Right lobe of liver (tissue), 6 donors: ENCODE measurements at regions not wholly inside any gene's neighbourhood (a gene's known extent, or its start where the extent isn't known, plus 50 kb on each side); places are given as distances from the start of the nearest gene placed in this dataset.
"Not testable (repeated sequence)": the region's sequence is repeated elsewhere in the genome, so short reads cannot be mapped to it uniquely, and the experiment has no call there.

Source experiments
- ATAC-seq, 4 donors: fragments of 200-7000 bp; cut with Tn5 transposase; one replicate each; pipeline ENCODE4 v1.9.1; 2020; ENCODE audit warnings: mild to moderate bottlenecking in 4 of 4, moderate library complexity in 4 of 4
- DNase-seq, 3 donors: peaks; one replicate each; pipeline ENCODE4 v3.0.0-alpha.2; 2020
- H3K27ac ChIP-seq, 3 donors: fragments of 200-600 bp; one replicate each; pipeline ENCODE4 v1.8.0; 2022
- H3K27me3 ChIP-seq, 2 donors: fragments of 200-600 bp; one replicate each; pipeline ENCODE4 v1.8.0; 2022
- H3K36me3 ChIP-seq, 4 donors: fragments of 200-600 bp; sonication (generic) in 1 of 4; one replicate each; pipeline versions ENCODE4 v1.5.1 to v1.8.0; 2017 to 2022; ENCODE audit warnings: control low read depth in 1 of 4
- H3K4me1 ChIP-seq, 4 donors: fragments of 200-600 bp; sonication (generic) in 1 of 4; one replicate each; pipeline versions ENCODE4 v1.5.1 to v1.8.0; 2017 to 2022; ENCODE audit warnings: control low read depth in 1 of 4
- H3K4me3 ChIP-seq, 3 donors: fragments of 200-600 bp; one replicate each; pipeline ENCODE4 v1.8.0; 2022
- H3K9me3 ChIP-seq, 4 donors: fragments of 200-600 bp; sonication (generic) in 1 of 4; one replicate each; pipeline versions ENCODE4 v1.5.1 to v1.8.0; 2017 to 2022; ENCODE audit warnings: control low read depth in 1 of 4
- CTCF ChIP-seq, 4 donors: fragments of 200-600 bp in 3 of 4; fragments of 450-650 bp in 1 of 4; IDR thresholded peaks; one replicate each; pipeline versions ENCODE4 v1.5.1 to v1.8.0; 2016 to 2022; ENCODE audit warnings: antibody characterized with exemption in 4 of 4, mild to moderate bottlenecking in 2 of 4
- POLR2A ChIP-seq: fragments of 450-650 bp; IDR thresholded peaks from one replicate; pipeline ENCODE4 v1.6.1; 2017; ENCODE audit warnings: antibody characterized with exemption, mild to moderate bottlenecking
- WGBS: methylation state at CpG from one replicate; pipeline ENCODE4 v1.1.6; 2018; ENCODE audit warnings: low coverage, low lambda C conversion rate; ENCODE audit not compliant: insufficient coverage; ENCODE audit errors: missing lambda C conversion rate; 5-methylcytosine and 5-hydroxymethylcytosine counted together
- intact Hi-C, 2 donors: fragments of 100-400 bp; cut with DNase I; formaldehyde crosslinking; loops; one replicate each; pipeline versions ENCODE4 v1.11.2 to v1.14.1; 2022
- donor health status: DM: no; HTN: yes; CAD: no.
- donor health status: DM: no; HTN: no; CAD: no.
- donor health status: DM: no; HTN: no; CAD: no.
- donor health status: DM: no; HTN: yes; CAD: no.
- donor health status: DM: no; HTN: yes; CAD: no.

GRCh38 chr4:188399834-188400233 is 260.6 kb downstream of the TRIML1 start:
- intact Hi-C loops = no loop called here
- Histone ChIP-seq H3K4me3 (no peak overlapping the region), H3K36me3 (no peaks in the 10 kb centered on the region), H3K4me1 (no peaks in the 10 kb centered on the region), H3K9me3 (no peaks in the 10 kb centered on the region), H3K27ac (no peak overlapping the region), H3K27me3 (no peaks in the 10 kb centered on the region)
- no peak for ATAC-seq
- DNase-seq = no peak
- TF ChIP-seq POLR2A = no peak
- TF ChIP-seq CTCF (IDR thresholded peaks at IDR 0.05) = no peak
- 43% methylated on average over 3 of the region's 6 CpGs for WGBS

- Histone ChIP-seq H3K36me3 (no peaks in the 10 kb centered on the region), H3K9me3 (no peaks in the 10 kb centered on the region), H3K27me3 (no peaks in the 10 kb centered on the region), H3K4me1 (no peaks in the 10 kb centered on the region), H3K4me3 (no peak overlapping the region), H3K27ac (no peak overlapping the region)
- WGBS = 47% methylated on average over 2 of the region's 2 CpGs
- intact Hi-C loops = no loop called here
- ATAC-seq (no peak), DNase-seq (no peak)
- TF ChIP-seq CTCF (IDR thresholded peaks at IDR 0.05) = no peak
- TF ChIP-seq POLR2A = no peak
Measured at GRCh38 chr4:188400451-188400850, 261.2 kb downstream of the TRIML1 start.

GRCh38 chr4:188403272-188403671 is 264.0 kb downstream of the TRIML1 start:
- no peaks in the 10 kb centered on the region for H3K4me1 ChIP-seq
- 76% methylated on average over 5 of the region's 6 CpGs for WGBS
- no peak for TF ChIP-seq POLR2A
- TF ChIP-seq CTCF (IDR thresholded peaks at IDR 0.05) = no peak
- no peaks in the 10 kb centered on the region for H3K27me3 ChIP-seq
- DNase-seq (no peak), ATAC-seq (no peak)
- no peak overlapping the region for H3K27ac ChIP-seq
- intact Hi-C loops = no loop called here
- no peaks in the 10 kb centered on the region for H3K9me3 ChIP-seq
- no peak overlapping the region for H3K4me3 ChIP-seq
- H3K36me3 ChIP-seq = no peaks in the 10 kb centered on the region

- H3K4me1 ChIP-seq, DNase-seq, H3K9me3 ChIP-seq, H3K27me3 ChIP-seq, ATAC-seq, intact Hi-C loops, H3K36me3 ChIP-seq, H3K27ac ChIP-seq, H3K4me3 ChIP-seq: not testable (repeated sequence)
- 69% methylated on average over 11 of the region's 14 CpGs for WGBS
Measured at GRCh38 chr4:188405071-188405835, 266.0 kb downstream of the TRIML1 start.

- 40% methylated on average over 9 of the region's 9 CpGs for WGBS
- H3K27ac ChIP-seq = no peak overlapping the region
- no peaks in the 10 kb centered on the region for H3K36me3 ChIP-seq
- no peak overlapping the region for H3K4me3 ChIP-seq
- H3K9me3 ChIP-seq = no peaks in the 10 kb centered on the region
- H3K4me1 ChIP-seq = no peaks in the 10 kb centered on the region
- DNase-seq (no peak), ATAC-seq (no peak)
- intact Hi-C loops = no loop called here
- no peaks in the 10 kb centered on the region for H3K27me3 ChIP-seq
- TF ChIP-seq POLR2A (no peak), CTCF (IDR thresholded peaks at IDR 0.05) (no peak)
Measured at GRCh38 chr4:188408244-188409030, 269.2 kb downstream of the TRIML1 start.
